ENCODE measurements at regions not wholly inside any gene's neighbourhood (a gene's known extent, or its start where the extent isn't known, plus 50 kb on each side); places are given as distances from the start of the nearest gene placed in this dataset.

GRCh38 chr13:104967376-104967775 lies 1568.1 kb downstream of the EFNB2 start:
- ATAC-seq (no peak), DNase-seq (no peak)
- TF ChIP-seq CTCF (IDR thresholded peaks at IDR 0.05) = no peak
- H3K36me3 ChIP-seq (ENCODE audit: low read depth) = no peaks in the 10 kb centered on the region
- H3K4me3 ChIP-seq = no peak overlapping the region
- no peaks in the 10 kb centered on the region for H3K4me1 ChIP-seq (ENCODE audit: low read depth)
- intact Hi-C loops (cut with DNase I, micrococcal nuclease) = no loop called here
- no peaks in the 10 kb centered on the region for H3K9me3 ChIP-seq

GRCh38 chr13:104962411-104962810 lies 1573.1 kb downstream of the EFNB2 start:
- Histone ChIP-seq H3K9me3 (no peaks in the 10 kb centered on the region), H3K4me1 (ENCODE audit: low read depth) (no peaks in the 10 kb centered on the region), H3K4me3 (no peak overlapping the region), H3K36me3 (ENCODE audit: low read depth) (no peaks in the 10 kb centered on the region)
- no peak for DNase-seq
- intact Hi-C loops (cut with DNase I, micrococcal nuclease) = no loop called here
- no peak for ATAC-seq
- no peak for TF ChIP-seq CTCF (IDR thresholded peaks at IDR 0.05)

GRCh38 chr13:104961246-104961645 lies 1574.2 kb downstream of the EFNB2 start:
- Histone ChIP-seq H3K9me3 (no peaks in the 10 kb centered on the region), H3K36me3 (ENCODE audit: low read depth) (no peaks in the 10 kb centered on the region), H3K4me1 (ENCODE audit: low read depth) (no peaks in the 10 kb centered on the region), H3K4me3 (no peak overlapping the region)
- DNase-seq (no peak), ATAC-seq (no peak)
- no peak for TF ChIP-seq CTCF (IDR thresholded peaks at IDR 0.05)
- intact Hi-C loops (cut with DNase I, micrococcal nuclease) = no loop called here

GRCh38 chr13:104954210-104954609 lies 1581.3 kb downstream of the EFNB2 start:
- DNase-seq = no peak
- Histone ChIP-seq H3K9me3 (no peaks in the 10 kb centered on the region), H3K36me3 (ENCODE audit: low read depth) (no peaks in the 10 kb centered on the region), H3K4me3 (no peak overlapping the region), H3K4me1 (ENCODE audit: low read depth) (no peaks in the 10 kb centered on the region)
- intact Hi-C loops (cut with DNase I, micrococcal nuclease) = no loop called here
- TF ChIP-seq CTCF (IDR thresholded peaks at IDR 0.05) = no peak
- no peak for ATAC-seq

GRCh38 chr13:104953588-104953987 lies 1581.9 kb downstream of the EFNB2 start:
- no peaks in the 10 kb centered on the region for H3K36me3 ChIP-seq (ENCODE audit: low read depth)
- no peak for ATAC-seq
- H3K4me3 ChIP-seq = no peak overlapping the region
- no peak for DNase-seq
- H3K9me3 ChIP-seq = no peaks in the 10 kb centered on the region
- H3K4me1 ChIP-seq (ENCODE audit: low read depth) = no peaks in the 10 kb centered on the region
- no peak for TF ChIP-seq CTCF (IDR thresholded peaks at IDR 0.05)
- intact Hi-C loops (cut with DNase I, micrococcal nuclease) = no loop called here
